Sigmoid colon (tissue), 4 donors: ENCODE measurements at regions not wholly inside any gene's neighbourhood (a gene's known extent, or its start where the extent isn't known, plus 50 kb on each side); places are given as distances from the start of the nearest gene placed in this dataset.

Experiments used
- CTCF ChIP-seq, 4 experiments: fragments of 450-650 bp in 3 of 4; fragments of 200-600 bp in 1 of 4; IDR thresholded peaks; one replicate each; pipeline ENCODE4 v1.5.1; 2016 to 2019; ENCODE audit warnings: antibody characterized with exemption in 4 of 4, mild to moderate bottlenecking in 3 of 4, moderate library complexity in 2 of 4
- POLR2AphosphoS5 ChIP-seq, 4 donors: sonication (generic); formaldehyde crosslinking; IDR thresholded peaks; one replicate each; pipeline ENCODE4 v1.6.1; 2017; ENCODE audit warnings: antibody characterized with exemption in 4 of 4

- TF ChIP-seq CTCF (IDR thresholded peaks at IDR 0.05) (no peak), POLR2AphosphoS5 (IDR thresholded peaks at IDR 0.05) (no peak)
These were observed 74.3 kb upstream of the FICD start for GRCh38 chr12:108440736-108441135.
